ENCODE measurements at regions not wholly inside any gene's neighbourhood (a gene's known extent, or its start where the extent isn't known, plus 50 kb on each side); places are given as distances from the start of the nearest gene placed in this dataset.
"Not testable (repeated sequence)": the region's sequence is repeated elsewhere in the genome, so short reads cannot be mapped to it uniquely, and the experiment has no call there.

DNA sequence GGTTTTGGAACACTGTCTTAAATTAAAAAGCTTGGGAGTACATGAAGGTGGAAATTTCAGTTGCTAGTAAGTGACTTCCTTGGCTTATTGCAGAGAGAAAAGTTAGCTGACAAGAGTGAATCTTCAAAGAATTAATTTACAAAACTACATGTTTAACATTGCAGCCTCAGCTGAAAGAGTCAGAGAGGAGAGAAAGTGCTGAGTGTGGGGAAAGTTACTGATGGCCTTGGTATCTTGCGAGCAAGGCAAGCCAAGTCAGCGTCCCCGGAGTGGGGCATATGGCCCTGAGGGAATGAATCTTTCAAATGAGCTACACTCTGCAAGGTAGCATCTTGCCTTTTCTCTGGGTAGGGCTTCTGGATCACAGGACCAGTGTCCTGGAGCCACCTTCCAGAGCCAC, 131.3 kb downstream of the LPIN1 start:
- H3K36me3 ChIP-seq (ENCODE audit: control insufficient read depth, insufficient read depth, low read length, severe bottlenecking): no peaks in the 10 kb centered on the region
- H3K4me1 ChIP-seq (ENCODE audit: control insufficient read depth, insufficient read depth, low read length): peaks cover 5% of the 10 kb centered on the region
- H3K9me3 ChIP-seq (ENCODE audit: control insufficient read depth, low read length): no peaks in the 10 kb centered on the region
- DNase-seq (ENCODE audit: low read depth): no peak
- H3K9ac ChIP-seq (ENCODE audit: low read length): no peak overlapping the region
- H3K4me3 ChIP-seq (ENCODE audit: low read length): no peak overlapping the region
- H3K27me3 ChIP-seq (replicated peaks; ENCODE audit: control insufficient read depth, insufficient read depth, low read length): peaks cover 26% of the 10 kb centered on the region

DNA sequence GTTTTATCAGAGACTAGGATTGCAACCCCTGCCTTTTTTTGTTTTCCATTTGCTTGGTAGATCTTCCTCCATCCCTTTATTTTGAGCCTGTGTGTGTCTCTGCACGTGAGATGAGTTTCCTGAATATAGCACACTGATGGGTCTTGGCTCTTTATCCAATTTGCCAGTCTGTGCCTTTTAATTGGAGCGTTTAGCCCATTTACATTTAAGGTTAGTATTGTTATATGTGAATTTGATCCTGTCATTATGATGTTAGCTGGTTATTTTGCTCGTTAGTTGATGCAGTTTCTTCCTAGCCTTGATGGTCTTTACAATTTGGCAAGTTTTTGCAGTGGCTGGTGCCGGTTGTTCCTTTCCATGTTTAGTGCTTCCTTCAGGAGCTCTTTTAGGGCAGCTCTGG, 138.8 kb downstream of the LPIN1 start:
- peaks cover 19% of the 10 kb centered on the region for H3K9me3 ChIP-seq (ENCODE audit: control insufficient read depth, low read length)
- H3K4me1 ChIP-seq (ENCODE audit: control insufficient read depth, insufficient read depth, low read length); H3K4me3 ChIP-seq (ENCODE audit: low read length); H3K27me3 ChIP-seq (replicated peaks; ENCODE audit: control insufficient read depth, insufficient read depth, low read length); H3K36me3 ChIP-seq (ENCODE audit: control insufficient read depth, insufficient read depth, low read length, severe bottlenecking); H3K9ac ChIP-seq (ENCODE audit: low read length); DNase-seq (ENCODE audit: low read depth): not testable (repeated sequence)

DNA sequence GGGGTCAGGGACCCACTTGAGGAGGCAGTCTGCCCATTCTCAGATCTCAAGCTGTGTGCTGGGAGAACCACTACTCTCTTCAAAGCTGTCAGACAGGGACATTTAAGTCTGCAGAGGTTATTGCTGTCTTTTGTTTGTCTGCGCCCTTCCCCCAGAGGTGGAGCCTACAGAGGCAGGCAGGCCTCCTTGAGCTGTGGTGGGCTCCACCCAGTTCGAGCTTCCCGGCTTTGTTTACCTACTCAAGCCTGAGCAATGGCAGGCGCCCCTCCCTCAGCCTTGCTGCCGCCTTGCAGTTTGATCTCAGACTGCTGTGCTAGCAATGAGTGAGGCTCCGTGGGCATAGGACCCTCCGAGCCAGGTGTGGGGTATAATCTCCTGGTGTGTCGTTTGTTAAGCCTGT, 140.5 kb downstream of the LPIN1 start:
- not testable (repeated sequence) for H3K9ac ChIP-seq (ENCODE audit: low read length); H3K4me1 ChIP-seq (ENCODE audit: control insufficient read depth, insufficient read depth, low read length); H3K36me3 ChIP-seq (ENCODE audit: control insufficient read depth, insufficient read depth, low read length, severe bottlenecking); H3K4me3 ChIP-seq (ENCODE audit: low read length); H3K27me3 ChIP-seq (replicated peaks; ENCODE audit: control insufficient read depth, insufficient read depth, low read length); DNase-seq (ENCODE audit: low read depth)
- H3K9me3 ChIP-seq (ENCODE audit: control insufficient read depth, low read length): peaks cover 25% of the 10 kb centered on the region

DNA sequence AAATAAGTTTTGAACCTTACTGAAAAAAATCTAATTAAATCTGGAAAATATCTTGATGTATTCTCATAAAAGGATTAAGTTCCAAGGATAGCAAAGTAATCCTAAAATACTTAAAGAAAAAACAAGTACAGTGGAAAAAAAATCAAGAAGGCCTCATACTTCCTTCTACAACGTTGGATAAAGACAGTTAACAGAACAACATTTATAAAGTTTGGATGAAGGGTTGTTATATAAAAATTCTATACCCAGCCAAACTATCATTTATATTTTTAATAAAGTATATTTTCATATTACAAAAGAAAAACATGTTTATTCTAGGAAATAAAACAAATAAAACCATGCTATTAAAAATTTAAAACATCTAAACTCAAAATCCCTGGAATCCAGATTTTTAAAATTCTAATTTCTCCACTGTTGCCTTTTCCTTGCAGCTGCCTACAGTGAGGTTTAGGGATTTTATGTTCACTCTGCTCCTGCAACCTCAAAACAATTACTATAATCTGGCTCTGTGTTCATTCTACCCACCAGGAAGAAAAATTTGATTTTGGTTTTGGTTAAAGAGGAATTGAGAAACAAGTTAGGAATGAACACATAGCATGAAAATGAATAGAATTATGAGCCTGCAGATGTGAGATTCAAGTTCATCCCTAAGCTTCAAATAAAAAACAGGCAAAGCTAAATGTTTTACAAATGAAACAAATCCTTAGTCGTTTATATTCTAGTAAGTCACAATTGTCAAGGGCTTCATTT, 142.8 kb downstream of the LPIN1 start:
- no peak overlapping the region for H3K4me3 ChIP-seq (ENCODE audit: low read length)
- peaks cover 25% of the 10 kb centered on the region for H3K9me3 ChIP-seq (ENCODE audit: control insufficient read depth, low read length)
- no peaks in the 10 kb centered on the region for H3K4me1 ChIP-seq (ENCODE audit: control insufficient read depth, insufficient read depth, low read length)
- H3K36me3 ChIP-seq (ENCODE audit: control insufficient read depth, insufficient read depth, low read length, severe bottlenecking): no peaks in the 10 kb centered on the region
- H3K27me3 ChIP-seq (replicated peaks; ENCODE audit: control insufficient read depth, insufficient read depth, low read length): no peaks in the 10 kb centered on the region
- DNase-seq (ENCODE audit: low read depth): no peak
- no peak overlapping the region for H3K9ac ChIP-seq (ENCODE audit: low read length)

DNA sequence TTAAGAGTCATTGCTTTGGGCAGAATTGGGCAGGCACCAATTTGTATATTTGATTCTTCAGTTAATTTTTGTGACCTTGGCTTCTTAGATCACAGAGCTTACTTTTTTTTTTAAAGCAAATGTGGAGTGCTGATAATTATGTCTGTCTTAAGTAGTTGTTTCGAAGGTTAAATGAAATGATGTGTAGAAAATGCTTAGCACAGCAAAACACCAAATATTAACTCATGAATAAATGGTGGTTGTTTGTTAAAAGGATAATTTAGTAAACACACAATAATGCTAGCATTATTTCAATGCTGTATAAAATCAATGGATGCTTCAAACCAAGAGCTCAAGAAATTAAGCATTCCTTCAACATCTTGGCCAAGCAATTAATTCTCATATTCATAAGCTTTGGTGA, 143.4 kb downstream of the LPIN1 start:
- no peak overlapping the region for H3K4me3 ChIP-seq (ENCODE audit: low read length)
- no peak overlapping the region for H3K9ac ChIP-seq (ENCODE audit: low read length)
- H3K27me3 ChIP-seq (replicated peaks; ENCODE audit: control insufficient read depth, insufficient read depth, low read length): no peaks in the 10 kb centered on the region
- DNase-seq (ENCODE audit: low read depth): no peak
- peaks cover 25% of the 10 kb centered on the region for H3K9me3 ChIP-seq (ENCODE audit: control insufficient read depth, low read length)
- H3K4me1 ChIP-seq (ENCODE audit: control insufficient read depth, insufficient read depth, low read length): no peaks in the 10 kb centered on the region
- H3K36me3 ChIP-seq (ENCODE audit: control insufficient read depth, insufficient read depth, low read length, severe bottlenecking): no peaks in the 10 kb centered on the region

DNA sequence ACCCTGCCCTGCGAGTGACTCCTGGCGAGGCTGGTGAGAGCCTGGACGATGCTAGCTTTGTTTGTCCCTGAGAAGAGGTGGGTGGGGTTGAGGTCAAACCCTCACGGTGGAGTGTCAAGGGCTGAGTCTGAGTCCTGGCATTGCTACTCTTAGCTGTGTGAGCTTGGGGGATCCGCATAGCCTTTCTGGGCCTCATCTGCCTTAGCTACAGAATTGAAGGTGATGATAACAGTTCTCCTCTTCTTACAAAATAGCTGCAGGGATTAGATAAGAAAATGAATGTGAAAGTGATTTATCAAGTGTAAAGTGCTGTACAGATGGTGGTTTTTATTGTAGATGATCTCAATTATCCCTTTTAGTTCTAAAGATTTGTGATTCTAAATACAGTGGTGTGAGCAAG, 144.6 kb downstream of the LPIN1 start:
- Histone ChIP-seq H3K9me3 (ENCODE audit: control insufficient read depth, low read length) (peaks cover 25% of the 10 kb centered on the region), H3K4me3 (ENCODE audit: low read length) (no peak overlapping the region), H3K4me1 (ENCODE audit: control insufficient read depth, insufficient read depth, low read length) (peaks cover 3% of the 10 kb centered on the region), H3K9ac (ENCODE audit: low read length) (no peak overlapping the region), H3K27me3 (replicated peaks; ENCODE audit: control insufficient read depth, insufficient read depth, low read length) (no peaks in the 10 kb centered on the region), H3K36me3 (ENCODE audit: control insufficient read depth, insufficient read depth, low read length, severe bottlenecking) (no peaks in the 10 kb centered on the region)
- DNase-seq (ENCODE audit: low read depth): no peak

DNA sequence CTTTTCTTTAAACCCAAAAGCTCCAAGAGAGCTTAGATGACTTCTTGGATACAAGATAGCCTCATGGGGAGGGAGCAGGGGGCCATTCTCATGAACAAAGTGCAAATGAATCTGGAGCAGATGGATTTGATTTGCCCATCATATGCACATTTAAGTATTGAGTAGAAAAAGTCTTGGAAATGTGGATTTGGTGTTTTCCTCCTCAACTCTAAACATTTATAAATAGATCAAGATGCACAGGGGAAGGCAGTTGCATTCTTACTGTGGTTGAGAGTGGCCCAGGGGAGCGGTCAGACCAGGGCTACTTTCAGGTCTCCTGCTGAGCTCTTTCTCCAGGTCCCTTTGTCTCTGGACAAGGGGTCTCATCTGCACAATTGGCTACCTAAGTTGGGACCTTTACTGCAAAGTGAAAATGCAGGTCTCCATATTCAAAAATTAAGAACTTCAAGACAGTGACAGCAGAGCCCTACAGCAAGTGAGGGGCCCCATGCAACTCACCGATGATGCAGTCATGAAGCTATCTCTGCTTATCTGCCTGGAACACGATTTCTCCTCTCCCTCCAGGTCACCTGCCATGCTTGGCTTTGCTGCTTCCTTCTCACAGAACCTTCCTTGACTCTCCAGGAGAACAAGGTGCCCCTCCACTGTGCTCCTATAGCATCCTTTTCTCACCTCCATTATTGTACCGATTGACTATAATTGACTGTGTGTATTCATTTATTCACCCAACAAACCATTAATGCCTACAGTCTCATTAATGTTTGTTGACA, 145.4 kb downstream of the LPIN1 start:
- Histone ChIP-seq H3K4me1 (ENCODE audit: control insufficient read depth, insufficient read depth, low read length) (peaks cover 3% of the 10 kb centered on the region), H3K27me3 (replicated peaks; ENCODE audit: control insufficient read depth, insufficient read depth, low read length) (no peaks in the 10 kb centered on the region), H3K9ac (ENCODE audit: low read length) (no peak overlapping the region), H3K9me3 (ENCODE audit: control insufficient read depth, low read length) (peaks cover 25% of the 10 kb centered on the region), H3K4me3 (ENCODE audit: low read length) (no peak overlapping the region), H3K36me3 (ENCODE audit: control insufficient read depth, insufficient read depth, low read length, severe bottlenecking) (no peaks in the 10 kb centered on the region)
- DNase-seq (ENCODE audit: low read depth): peak; percentile 13

DNA sequence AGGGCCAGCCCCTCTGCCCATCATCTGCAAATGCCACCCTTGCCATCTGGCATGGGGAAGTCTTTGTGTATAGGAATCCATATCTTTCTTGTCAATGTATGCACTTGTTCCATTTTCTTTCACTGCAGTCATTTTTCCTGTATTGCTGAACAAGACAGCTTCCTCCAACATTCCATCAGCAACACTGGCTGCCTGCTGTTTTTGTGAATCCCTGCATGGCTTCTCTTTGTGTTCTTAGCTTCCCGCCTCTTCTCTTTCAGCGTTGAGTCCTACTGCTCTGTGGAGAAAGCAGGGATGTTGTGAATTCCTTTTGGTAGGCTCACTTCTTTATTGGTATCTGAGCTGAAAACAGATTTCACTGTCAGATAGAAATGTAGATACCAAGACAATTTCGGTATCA, 150.0 kb downstream of the LPIN1 start:
- no peaks in the 10 kb centered on the region for H3K36me3 ChIP-seq (ENCODE audit: control insufficient read depth, insufficient read depth, low read length, severe bottlenecking)
- peaks cover 7% of the 10 kb centered on the region for H3K4me1 ChIP-seq (ENCODE audit: control insufficient read depth, insufficient read depth, low read length)
- DNase-seq (ENCODE audit: low read depth): no peak

DNA sequence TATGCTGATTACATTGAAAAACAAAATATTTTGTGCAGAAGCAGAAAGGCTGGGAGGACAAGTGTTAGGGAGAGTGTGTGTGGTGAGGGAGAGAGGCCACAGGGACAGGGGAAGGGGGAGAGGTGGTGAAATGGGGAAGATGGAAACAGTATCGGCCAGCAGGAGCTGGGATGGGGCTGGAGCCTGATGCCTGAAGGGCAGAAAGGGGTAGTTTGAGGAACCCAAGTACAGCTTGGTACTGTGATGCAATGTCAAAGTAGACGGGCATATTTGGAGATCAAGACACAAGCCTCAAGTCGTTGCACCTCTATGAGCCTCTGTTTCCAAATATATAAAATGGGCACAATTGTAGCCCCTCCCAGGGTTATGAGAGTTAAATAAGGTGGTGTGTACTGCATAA, 152.1 kb downstream of the LPIN1 start:
- H3K36me3 ChIP-seq (ENCODE audit: control insufficient read depth, insufficient read depth, low read length, severe bottlenecking): no peaks in the 10 kb centered on the region
- peaks cover 7% of the 10 kb centered on the region for H3K4me1 ChIP-seq (ENCODE audit: control insufficient read depth, insufficient read depth, low read length)
- no peak overlapping the region for H3K4me3 ChIP-seq (ENCODE audit: low read length)
- peaks cover 7% of the 10 kb centered on the region for H3K27me3 ChIP-seq (replicated peaks; ENCODE audit: control insufficient read depth, insufficient read depth, low read length)
- no peak overlapping the region for H3K9ac ChIP-seq (ENCODE audit: low read length)
- H3K9me3 ChIP-seq (ENCODE audit: control insufficient read depth, low read length): no peaks in the 10 kb centered on the region
- no peak for DNase-seq (ENCODE audit: low read depth)

More for the DNA sequence above, 150.0 kb downstream of the LPIN1 start:
- H3K4me3 ChIP-seq (ENCODE audit: low read length): no peak overlapping the region
- H3K9me3 ChIP-seq (ENCODE audit: control insufficient read depth, low read length): no peaks in the 10 kb centered on the region
- H3K9ac ChIP-seq (ENCODE audit: low read length): no peak overlapping the region
- peaks cover 3% of the 10 kb centered on the region for H3K27me3 ChIP-seq (replicated peaks; ENCODE audit: control insufficient read depth, insufficient read depth, low read length)

DNA sequence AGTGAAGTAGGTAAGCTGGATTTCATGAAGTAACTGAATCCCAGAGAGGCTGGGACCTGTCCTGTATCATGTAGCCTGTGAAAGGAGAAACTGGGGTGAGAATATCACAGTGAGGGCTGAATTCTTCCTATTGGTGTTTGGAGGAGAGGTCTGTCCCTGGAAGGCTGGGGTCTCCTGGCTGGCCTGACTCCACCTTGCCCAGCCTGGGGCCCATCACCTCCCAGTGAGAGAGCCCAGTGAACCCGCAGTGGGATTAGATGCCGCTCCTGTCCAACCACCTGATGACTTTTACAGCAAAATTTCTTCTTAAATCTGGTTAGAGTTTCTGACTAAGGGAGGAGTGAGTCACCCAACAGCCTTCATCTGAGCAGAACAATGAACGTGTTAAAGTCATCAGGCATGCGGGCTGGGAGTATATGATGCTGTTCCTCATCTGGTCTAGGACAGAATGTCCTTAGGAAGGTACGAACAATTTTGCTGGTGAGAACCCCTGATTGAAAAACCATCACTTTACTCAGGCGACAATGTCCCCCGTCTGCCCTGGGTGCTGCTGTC, 152.9 kb downstream of the LPIN1 start:
- Histone ChIP-seq H3K9ac (ENCODE audit: low read length) (no peak overlapping the region), H3K36me3 (ENCODE audit: control insufficient read depth, insufficient read depth, low read length, severe bottlenecking) (no peaks in the 10 kb centered on the region), H3K4me1 (ENCODE audit: control insufficient read depth, insufficient read depth, low read length) (peaks cover 7% of the 10 kb centered on the region), H3K27me3 (replicated peaks; ENCODE audit: control insufficient read depth, insufficient read depth, low read length) (peaks cover 11% of the 10 kb centered on the region), H3K9me3 (ENCODE audit: control insufficient read depth, low read length) (no peaks in the 10 kb centered on the region), H3K4me3 (ENCODE audit: low read length) (no peak overlapping the region)
- peak; percentile 68 for DNase-seq (ENCODE audit: low read depth)

DNA sequence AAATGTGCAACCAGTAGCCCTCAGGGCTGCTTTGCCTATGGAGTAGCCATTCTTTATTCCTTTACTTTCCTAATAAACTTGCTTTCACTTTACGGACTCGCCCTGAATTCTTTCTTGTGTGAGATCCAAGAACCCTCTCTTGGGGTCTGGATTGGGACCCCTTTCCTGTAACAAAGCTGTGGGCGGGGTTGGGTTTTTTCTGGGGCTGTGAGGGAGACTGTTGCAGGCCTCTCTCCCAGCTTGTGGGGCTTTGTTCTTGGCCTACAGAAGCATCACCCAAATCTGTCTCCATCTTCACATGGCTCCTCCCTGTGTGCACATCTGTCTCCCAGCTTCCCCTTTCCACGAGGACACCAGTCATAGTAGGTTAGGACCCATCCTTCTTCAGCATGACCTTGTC, 154.5 kb downstream of the LPIN1 start:
- H3K9me3 ChIP-seq (ENCODE audit: control insufficient read depth, low read length); H3K36me3 ChIP-seq (ENCODE audit: control insufficient read depth, insufficient read depth, low read length, severe bottlenecking); H3K4me3 ChIP-seq (ENCODE audit: low read length); DNase-seq (ENCODE audit: low read depth); H3K9ac ChIP-seq (ENCODE audit: low read length); H3K4me1 ChIP-seq (ENCODE audit: control insufficient read depth, insufficient read depth, low read length): not testable (repeated sequence)
- peaks cover 22% of the 10 kb centered on the region for H3K27me3 ChIP-seq (replicated peaks; ENCODE audit: control insufficient read depth, insufficient read depth, low read length)

All from adipocyte (in vitro differentiated cells).